GM23248 (cell line): ENCODE measurements at regions not wholly inside any gene's neighbourhood (a gene's known extent, or its start where the extent isn't known, plus 50 kb on each side); places are given as distances from the start of the nearest gene placed in this dataset.

Experiments
- EZH2 ChIP-seq: fragments of 200-600 bp; sonication (generic); IDR thresholded peaks from 2 replicates; pipeline ENCODE4 v1.6.1; 2018; ENCODE audit warnings: antibody characterized with exemption, mild to moderate bottlenecking; ENCODE audit not compliant: insufficient read depth, poor library complexity, severe bottlenecking
- EZH2phosphoT487 ChIP-seq: fragments of 200-600 bp; sonication (generic); IDR thresholded peaks from 2 replicates; pipeline ENCODE4 v1.6.1; 2018; ENCODE audit warnings: antibody characterized with exemption, moderate library complexity, mild to moderate bottlenecking, low read depth; ENCODE audit not compliant: insufficient read depth

DNA sequence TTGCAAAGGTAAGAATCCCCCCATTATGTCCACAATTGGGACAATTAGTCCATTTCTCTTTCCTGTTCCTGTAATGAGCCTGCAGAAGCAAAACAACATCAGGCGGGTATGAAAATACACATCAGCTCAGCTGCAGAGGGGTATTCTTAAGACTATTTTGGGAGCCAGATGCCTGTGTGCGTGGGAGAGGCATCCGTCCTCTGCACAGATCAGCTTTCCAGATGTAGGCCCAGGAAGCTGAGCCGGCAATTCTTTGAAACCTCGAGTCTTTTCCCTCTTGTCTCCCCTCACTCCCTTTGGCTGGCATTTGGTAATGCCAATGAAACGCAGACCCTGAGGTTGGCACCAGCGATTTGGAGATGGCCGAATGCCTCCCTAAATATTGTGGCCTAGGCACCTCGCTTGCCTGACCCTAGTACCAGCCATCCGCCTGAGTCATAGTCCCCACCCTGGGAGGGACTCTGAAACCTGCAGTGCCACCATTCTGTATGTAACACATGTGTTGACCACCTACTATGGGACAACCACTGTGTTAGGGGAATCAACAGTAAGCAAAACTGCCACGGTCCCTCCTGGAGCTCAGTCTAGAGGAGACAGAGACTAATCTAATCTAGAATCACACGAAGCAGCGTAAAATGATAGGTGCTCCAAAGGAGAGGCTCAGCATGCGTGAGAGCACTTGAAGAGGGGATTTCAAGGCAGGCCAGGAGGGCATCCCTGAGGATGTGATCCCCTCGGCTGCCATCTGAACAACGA is 603.0 kb downstream of the MATN1 start:
- TF ChIP-seq EZH2 (no peak), EZH2phosphoT487 (no peak)
